Cardiac muscle cell (in vitro differentiated cells and primary cell): ENCODE measurements at regions not wholly inside any gene's neighbourhood (a gene's known extent, or its start where the extent isn't known, plus 50 kb on each side); places are given as distances from the start of the nearest gene placed in this dataset.

Experiments
- DNase-seq, 2 donors: peaks; one replicate each; pipeline versions ENCODE4 v3.0.0 to v3.0.0-alpha.2; 2010 to 2017; ENCODE audit warnings: low read depth in 1 of 2, low spot score in 1 of 2
- H3K27ac ChIP-seq: fragments of 200-600 bp; sonication (generic); 2 replicates; pipeline ENCODE4 v1.5.1; 2016
- H3K27me3 ChIP-seq: fragments of 200-600 bp; sonication (generic); 2 replicates; pipeline ENCODE4 v1.6.0; 2016; ENCODE audit warnings: control low read depth
- H3K36me3 ChIP-seq: fragments of 200-600 bp; sonication (generic); 2 replicates; pipeline ENCODE4 v1.5.1; 2016; ENCODE audit warnings: control low read depth
- H3K4me1 ChIP-seq: fragments of 200-600 bp; sonication (generic); 2 replicates; pipeline ENCODE4 v1.8.1; 2017; ENCODE audit warnings: low read depth, mild to moderate bottlenecking, mixed run types
- H3K4me3 ChIP-seq: fragments of 200-600 bp; sonication (generic); 2 replicates; pipeline ENCODE4 v1.5.1; 2016; ENCODE audit warnings: mild to moderate bottlenecking
- H3K9me3 ChIP-seq: fragments of 200-600 bp; sonication (generic); 2 replicates; pipeline ENCODE4 v1.5.1; 2017; ENCODE audit warnings: low read depth, mild to moderate bottlenecking, control low read depth
- CTCF ChIP-seq: IDR thresholded peaks from 2 replicates; pipeline ENCODE4 v1.5.1; 2012; ENCODE audit warnings: low read depth, mild to moderate bottlenecking, low read length

DNA sequence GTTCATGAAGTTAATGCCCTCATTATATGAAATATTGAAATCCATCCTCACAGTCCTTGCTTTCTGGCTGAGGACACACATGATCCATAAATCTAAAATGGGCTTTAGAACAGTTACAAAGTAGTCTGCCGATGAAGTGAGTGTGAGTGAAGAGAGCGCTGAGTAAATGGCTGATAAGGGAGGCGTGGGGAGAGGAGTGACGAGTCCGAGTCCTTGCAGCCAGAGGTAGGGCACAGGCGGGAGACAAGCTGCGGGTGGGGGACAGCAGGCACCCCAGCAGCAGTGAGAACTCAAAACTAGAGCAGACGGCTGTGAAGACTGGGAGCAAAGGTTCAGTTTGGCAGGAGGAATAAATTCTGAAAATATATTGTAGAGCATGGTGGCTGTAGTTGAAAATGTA, 140.1 kb upstream of the ATP2B1 start:
- no peaks in the 10 kb centered on the region for H3K36me3 ChIP-seq
- TF ChIP-seq CTCF: no peak
- peaks cover 17% of the 10 kb centered on the region for H3K4me1 ChIP-seq
- peak; percentile 7 to 89 for DNase-seq
- H3K27ac ChIP-seq: no peak overlapping the region
- H3K9me3 ChIP-seq: no peaks in the 10 kb centered on the region
- H3K27me3 ChIP-seq: peaks cover 85% of the 10 kb centered on the region
- H3K4me3 ChIP-seq: no peak overlapping the region

GRCh38 chr12:89846473-89847055, 137.9 kb upstream of the ATP2B1 start:
- no peaks in the 10 kb centered on the region for H3K36me3 ChIP-seq
- no peak overlapping the region for H3K4me3 ChIP-seq
- H3K27ac ChIP-seq: no peak overlapping the region
- no peaks in the 10 kb centered on the region for H3K9me3 ChIP-seq
- no peak for DNase-seq
- peaks cover 85% of the 10 kb centered on the region for H3K27me3 ChIP-seq
- peaks cover 17% of the 10 kb centered on the region for H3K4me1 ChIP-seq
- no peak for TF ChIP-seq CTCF

DNA sequence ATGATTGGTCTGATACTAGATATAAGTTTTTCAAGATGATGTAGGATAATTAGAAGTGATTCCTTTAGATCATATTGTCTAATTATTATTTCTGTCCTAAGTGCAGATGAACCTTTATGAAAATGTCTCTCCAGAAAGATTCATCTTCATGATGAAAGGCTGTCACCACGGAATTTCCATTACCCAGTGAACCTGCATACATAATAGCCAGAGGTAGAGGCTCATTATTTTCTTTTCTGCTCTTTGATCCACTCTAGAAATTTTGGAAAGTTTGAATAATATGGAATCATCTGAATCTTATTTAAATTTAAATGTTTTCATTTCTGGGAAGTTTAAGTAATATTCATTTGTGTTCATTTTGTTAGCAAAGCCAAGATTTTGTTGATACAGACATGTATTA, 137.1 kb upstream of the ATP2B1 start:
- Histone ChIP-seq H3K36me3 (no peaks in the 10 kb centered on the region), H3K27me3 (peaks cover 85% of the 10 kb centered on the region), H3K4me1 (peaks cover 17% of the 10 kb centered on the region), H3K4me3 (no peak overlapping the region), H3K9me3 (no peaks in the 10 kb centered on the region), H3K27ac (no peak overlapping the region)
- no peak for TF ChIP-seq CTCF
- no peak for DNase-seq

GRCh38 chr12:89845366-89845765, 136.7 kb upstream of the ATP2B1 start:
- peaks cover 17% of the 10 kb centered on the region for H3K4me1 ChIP-seq
- no peak for DNase-seq
- H3K4me3 ChIP-seq: no peak overlapping the region
- H3K9me3 ChIP-seq: no peaks in the 10 kb centered on the region
- peaks cover 85% of the 10 kb centered on the region for H3K27me3 ChIP-seq
- H3K36me3 ChIP-seq: no peaks in the 10 kb centered on the region
- TF ChIP-seq CTCF: no peak
- no peak overlapping the region for H3K27ac ChIP-seq

- no peak for TF ChIP-seq CTCF
- Histone ChIP-seq H3K27me3 (peaks cover 85% of the 10 kb centered on the region), H3K36me3 (no peaks in the 10 kb centered on the region), H3K27ac (no peak overlapping the region), H3K9me3 (no peaks in the 10 kb centered on the region), H3K4me1 (peaks cover 15% of the 10 kb centered on the region), H3K4me3 (no peak overlapping the region)
- no peak for DNase-seq
Observed at GRCh38 chr12:89844539-89844938, 135.9 kb upstream of the ATP2B1 start.
